Left lobe of liver (tissue), 2 donors: ENCODE measurements at regions not wholly inside any gene's neighbourhood (a gene's known extent, or its start where the extent isn't known, plus 50 kb on each side); places are given as distances from the start of the nearest gene placed in this dataset.
A peak's percentile ranks its signal among the peaks of the same experiment; 100 is the strongest.

Experiments used
- ATAC-seq: fragments of 200-7000 bp; cut with Tn5 transposase; one replicate; pipeline ENCODE4 v1.9.1; 2020; ENCODE audit warnings: mild to moderate bottlenecking, moderate library complexity
- DNase-seq: peaks from one replicate; pipeline ENCODE4 v3.0.0-alpha.2; 2020; ENCODE audit warnings: low spot score
- donor health status: DM: no; HTN: no; CAD: no; lungs with moderate emphysema.
- donor health status: DM: no; HTN: yes; CAD: no.

DNA sequence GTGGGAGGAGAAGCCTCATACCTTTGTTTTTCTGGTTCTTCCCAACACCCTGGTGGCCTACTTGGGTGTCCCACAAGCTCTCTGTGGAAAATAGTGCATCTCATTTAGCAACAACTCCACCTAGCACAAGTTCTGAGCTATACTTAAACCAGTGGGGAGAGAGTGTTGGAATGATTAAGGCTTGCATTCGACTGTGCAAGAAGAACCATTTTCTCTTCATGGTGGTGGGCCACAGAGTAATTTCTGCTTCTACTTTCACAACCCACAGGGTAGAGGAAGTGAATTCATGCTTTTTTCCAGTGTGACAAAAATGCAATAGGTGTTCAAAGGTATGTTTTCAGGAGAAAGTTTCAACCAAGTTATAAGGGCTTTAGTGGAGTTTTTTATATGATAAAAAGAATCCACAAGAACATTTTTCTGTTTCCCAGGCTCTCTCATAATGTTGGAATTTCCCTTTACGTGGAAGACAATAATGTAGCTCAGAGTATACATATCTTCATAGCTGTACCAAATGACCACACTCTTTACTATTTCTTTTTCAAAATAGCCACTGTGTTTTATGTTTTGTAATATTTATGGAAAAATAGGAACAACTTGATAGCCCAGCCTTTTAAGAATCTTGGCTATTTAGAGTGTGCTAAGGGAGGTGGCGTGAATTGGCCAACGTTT lies 80.3 kb upstream of the HHIP start:
- no peak for DNase-seq
- no peak for ATAC-seq

DNA sequence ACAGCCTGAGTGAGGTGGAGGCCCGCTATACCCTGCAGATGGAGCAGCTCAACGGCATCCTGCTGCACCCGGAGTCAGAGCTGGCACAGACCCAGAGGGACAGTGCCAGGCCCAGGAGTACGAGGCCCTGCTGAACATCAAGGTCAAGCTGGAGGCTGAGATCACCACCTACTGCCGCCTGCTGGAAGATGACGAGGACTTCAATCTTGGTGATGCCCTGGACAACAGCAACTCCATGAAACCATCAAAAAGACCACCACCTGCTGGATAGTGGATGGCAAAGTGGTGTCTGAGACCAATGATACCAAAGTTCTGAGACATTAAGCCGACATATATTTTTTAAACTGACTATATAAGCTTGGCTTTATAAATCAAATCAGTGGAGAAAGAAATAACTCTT lies 73.3 kb upstream of the HHIP start:
- DNase-seq: no peak
- no peak for ATAC-seq

DNA sequence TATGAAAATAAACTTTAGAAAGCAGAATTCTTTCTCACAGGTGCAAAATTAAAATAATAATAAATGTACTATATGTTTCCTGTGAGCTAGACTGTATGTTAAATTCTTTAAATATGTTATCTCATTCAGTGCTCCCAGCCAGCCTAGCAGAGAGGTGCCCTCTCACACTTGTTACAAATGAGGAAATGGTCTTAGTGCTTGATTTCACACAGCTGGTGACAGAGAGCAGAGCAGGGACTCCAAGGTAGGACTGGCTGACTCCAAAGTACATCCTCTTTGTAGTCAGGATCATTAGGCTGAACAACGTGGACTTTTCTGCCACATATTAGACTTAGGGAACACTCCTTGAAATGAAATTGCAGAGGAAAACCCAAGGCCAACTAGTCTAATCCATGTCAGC lies 72.0 kb upstream of the HHIP start:
- no peak for DNase-seq

DNA sequence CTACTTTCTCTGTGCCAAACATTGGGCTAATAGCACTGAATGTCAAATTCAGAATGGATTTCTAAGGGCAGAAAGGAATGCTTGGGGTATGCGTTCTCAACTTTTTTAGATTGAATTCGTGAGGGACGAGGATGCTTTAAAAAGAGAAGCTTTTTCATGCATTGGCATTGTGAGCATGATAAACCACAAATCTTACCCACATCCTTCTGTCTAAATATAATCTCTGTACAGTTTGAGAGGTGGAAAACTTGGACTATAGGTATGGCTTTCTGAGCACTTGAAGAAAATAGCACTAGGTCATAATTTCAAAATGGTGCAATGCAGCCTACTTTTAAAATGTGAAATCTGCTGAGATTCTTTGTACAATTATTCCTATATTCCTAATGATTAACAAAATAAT lies 71.4 kb upstream of the HHIP start:
- no peak for ATAC-seq
- no peak for DNase-seq

More for the DNA sequence above, 72.0 kb upstream of the HHIP start:
- peak; percentile 26 for ATAC-seq

DNA sequence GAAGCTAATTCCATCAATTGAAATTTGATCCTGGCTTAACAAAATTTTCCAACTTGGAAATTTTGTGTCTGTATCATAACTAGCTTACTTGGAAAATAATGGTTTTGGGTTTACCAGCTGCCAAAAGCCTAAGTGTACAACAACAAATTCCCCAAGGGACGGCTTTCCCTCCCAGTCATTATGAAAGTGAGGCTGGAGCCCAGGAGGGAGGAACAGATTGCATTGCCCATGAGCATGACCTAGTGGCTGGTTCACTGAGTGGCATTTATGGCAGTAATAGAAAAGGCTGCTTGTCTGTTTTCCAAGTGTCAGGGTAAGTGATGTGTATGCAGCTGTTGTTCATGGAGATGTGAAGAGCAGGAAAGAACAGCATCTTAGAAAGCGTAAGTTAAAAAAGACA lies 70.8 kb upstream of the HHIP start:
- DNase-seq (no peak), ATAC-seq (peak; percentile 68)

DNA sequence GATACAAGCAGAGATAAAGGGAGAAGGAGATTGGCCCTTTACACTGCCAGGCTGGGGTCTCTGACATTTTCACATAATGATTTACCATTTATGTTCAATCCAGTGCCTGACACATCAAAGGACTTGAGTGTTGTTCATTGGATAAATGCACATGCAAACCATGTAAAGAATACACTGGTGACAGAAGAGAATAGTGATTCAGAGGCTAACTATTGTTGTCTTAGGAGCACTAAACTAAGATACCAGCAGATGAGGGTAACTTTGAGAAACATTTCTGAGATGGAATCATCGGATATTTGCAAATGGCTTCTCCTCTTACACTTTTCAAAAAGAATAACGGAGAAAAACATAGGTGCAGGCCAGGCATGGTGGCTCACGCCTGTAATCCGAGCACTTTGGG lies 67.3 kb upstream of the HHIP start:
- ATAC-seq (no peak), DNase-seq (no peak)

DNA sequence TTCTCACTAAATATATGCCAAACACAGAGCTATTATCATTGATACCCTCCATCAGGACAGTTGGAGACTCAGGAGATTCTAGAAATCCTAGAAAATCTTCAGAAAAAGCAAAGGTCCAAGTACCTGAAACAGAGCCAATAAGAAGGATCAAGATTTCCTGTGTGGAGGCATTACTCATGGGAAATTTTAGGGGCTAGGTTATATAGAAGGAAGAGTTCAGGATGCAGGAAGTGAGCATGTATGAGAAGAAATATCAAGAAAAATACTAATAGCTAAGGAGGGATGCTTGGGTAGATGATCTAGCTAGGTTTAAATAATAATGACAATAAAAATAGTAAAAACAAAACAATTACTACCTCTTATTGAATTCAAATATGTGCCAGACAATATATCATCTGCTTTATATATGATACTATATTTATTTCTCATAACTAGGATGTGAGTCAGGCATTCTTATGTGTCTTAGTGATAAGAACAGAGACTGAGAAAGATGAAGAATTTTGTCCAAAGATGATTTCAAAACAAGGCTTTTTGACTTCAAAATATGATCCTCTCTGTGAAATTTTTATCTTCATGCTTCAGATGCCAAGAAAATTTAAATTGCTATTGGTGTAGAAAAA lies 66.4 kb upstream of the HHIP start:
- ATAC-seq: no peak

DNA sequence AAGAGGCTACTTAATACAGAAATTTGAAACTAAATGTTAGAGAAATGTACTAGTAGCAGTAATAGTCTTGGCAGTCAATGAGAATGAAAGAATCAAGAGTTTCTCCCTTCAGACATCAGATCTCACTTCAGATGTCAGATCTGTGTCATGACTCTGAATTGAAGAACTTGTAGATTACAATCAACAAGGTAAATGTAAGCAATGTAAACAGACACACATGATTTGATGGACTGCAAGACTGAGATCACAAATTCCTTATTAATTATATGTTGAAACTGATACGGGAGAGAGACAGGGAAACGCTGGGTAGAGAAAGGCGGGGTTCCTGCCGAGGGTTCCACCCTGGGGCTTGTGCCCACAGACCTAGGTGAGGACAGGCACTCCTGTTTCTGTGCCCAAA lies 65.5 kb upstream of the HHIP start:
- ATAC-seq: no peak
- DNase-seq: no peak

More for the DNA sequence above, 66.4 kb upstream of the HHIP start:
- no peak for DNase-seq

DNA sequence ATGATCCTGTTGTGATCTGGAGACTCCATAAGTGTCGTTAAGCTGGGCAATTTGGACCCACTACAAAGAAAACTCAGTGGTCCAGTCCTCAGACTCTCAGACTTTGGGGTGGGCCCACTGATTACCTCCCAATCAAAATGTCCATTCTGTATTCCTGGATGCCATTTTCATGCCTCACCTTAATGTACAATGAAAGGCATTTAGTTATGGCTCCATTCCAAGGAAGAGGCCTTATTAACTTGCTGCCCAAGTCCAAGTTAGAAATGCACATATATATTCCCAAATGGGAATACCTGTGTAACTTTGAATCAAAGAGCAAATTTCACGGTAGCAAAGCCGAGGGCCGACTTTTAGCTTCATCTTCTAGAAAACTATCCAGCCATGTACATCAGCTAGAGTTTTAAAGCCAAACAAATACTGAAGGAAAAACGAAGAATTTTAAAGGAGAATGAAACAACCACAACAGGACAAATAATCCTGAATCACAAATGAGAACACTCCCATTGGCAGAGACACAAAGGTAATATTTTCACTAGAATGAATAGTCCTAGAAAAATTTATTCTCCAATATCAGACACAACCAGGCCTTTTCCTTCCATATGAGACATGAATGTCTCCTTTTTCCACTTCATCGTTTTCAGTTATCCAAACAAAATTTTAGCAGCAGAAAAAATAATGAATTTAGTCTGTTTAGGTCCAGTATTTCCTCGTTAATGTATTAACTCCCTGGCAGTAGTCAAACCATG lies 63.7 kb upstream of the HHIP start:
- DNase-seq (no peak), ATAC-seq (no peak)

DNA sequence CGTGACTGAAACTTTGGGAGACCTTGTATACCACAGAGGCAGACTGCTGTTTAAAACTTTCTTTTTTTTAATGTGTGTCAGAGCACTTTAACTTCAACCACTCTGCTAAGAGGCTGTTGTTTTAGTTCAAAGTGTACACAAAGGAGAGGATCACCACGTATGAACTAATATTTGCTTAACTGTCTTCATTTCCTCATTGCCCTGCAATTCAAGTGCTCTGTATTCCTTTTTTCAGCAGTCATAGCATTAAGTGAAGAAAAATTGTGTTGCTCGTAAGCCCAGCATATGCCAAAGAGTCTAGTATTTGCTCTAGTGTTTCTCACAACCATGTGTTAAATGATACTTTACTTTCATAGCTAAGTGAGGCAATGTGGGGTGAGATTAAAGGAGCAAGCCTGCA lies 63.0 kb upstream of the HHIP start:
- no peak for DNase-seq

DNA sequence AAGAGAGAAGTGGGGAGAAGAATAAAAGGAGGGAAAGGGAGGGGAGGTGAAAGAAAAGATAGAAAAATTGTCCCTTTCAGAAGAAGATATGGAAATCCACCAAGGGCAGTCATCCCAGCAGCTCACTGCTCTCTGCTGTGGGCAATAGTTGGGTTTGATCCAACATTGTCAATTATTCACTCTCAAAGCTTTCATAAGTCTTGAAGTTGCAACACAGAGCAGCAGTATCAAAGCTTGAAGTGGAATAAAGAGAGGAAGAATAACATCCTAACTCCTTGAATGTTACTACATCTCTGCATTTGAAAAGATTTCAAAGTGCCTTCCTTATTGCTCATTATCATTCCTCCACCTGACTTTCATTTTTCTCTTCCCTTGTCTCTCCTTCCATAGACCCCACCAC lies 62.3 kb upstream of the HHIP start:
- no peak for DNase-seq
- peak; percentile 83 for ATAC-seq

More for the DNA sequence above, 63.0 kb upstream of the HHIP start:
- peak; percentile 85 for ATAC-seq

DNA sequence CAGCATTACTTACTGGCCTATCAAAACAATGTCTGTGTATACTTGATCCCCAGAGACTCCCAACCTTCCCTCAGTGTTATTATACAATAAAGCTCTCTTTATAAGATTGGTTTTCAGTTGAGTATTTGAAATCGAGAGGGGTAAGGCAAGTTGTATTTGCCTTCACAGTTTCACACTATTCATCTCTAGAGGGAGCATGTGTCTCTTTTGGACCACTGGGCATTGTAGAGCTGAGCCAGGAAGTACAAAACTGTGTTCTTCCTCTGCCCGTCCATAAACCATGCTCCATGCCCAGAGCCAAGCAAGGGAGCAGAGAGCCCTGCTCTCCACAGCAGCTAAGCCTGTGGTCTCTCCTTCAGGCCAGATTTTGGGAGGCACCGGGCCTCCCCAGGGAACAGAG lies 61.5 kb upstream of the HHIP start:
- no peak for DNase-seq
- peak; percentile 54 for ATAC-seq

DNA sequence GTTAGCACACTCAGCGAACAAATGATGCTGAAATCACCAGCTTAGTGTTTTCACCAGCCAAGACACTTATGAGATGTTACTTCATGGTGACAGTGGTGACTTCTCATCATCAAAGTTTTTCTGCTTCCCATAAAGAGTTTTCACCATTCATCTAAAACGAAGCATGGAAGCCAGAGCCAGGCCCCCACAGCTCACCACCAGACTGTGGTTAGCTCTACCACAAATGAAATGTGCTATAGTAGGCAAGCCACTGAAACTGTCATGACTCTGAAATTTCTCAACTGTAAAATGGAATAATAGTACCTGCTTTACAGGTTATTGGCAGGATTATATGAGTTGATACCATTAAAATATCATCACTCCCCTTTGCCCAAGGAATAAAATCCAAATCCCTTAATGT lies 56.4 kb upstream of the HHIP start:
- no peak for DNase-seq
- no peak for ATAC-seq

DNA sequence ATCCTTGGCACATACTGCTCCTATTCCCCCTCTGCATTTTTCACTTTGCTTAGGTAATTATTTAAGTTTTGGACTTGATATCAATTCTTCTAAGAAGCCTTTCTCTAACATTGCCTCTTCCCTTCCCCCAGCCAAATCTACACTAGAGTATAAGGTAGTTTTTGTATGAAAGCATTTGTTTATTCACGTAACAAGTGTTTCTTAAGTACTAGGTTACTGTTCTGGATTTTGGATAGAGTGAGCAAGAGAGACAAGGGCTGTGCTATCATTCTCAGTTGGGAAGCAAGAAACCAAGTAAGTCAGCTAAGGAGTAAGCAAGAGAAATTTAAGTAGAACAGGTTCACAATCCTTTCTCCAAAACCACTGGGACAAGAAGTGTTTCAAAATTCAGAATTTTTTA lies 55.9 kb upstream of the HHIP start:
- DNase-seq (no peak), ATAC-seq (no peak)

DNA sequence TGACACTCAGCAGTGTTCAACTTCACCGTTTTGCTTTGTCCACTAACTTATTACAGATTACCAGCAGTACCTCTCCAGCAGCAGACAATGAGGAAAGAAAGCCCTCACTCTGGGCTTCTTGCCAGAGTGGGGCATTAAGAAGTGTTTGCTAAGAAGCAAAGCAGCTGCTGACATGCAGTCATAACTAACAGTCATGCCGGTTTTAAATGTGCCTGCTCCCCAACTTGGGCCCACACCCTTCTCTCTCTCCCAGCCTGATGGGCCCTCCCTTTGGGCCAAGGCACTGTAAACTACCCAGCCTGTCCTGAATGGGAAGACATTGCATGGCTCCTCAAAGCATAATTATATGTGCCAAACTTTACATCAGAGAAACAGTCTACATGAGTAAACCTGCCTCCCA lies 54.6 kb upstream of the HHIP start:
- DNase-seq (no peak), ATAC-seq (no peak)

DNA sequence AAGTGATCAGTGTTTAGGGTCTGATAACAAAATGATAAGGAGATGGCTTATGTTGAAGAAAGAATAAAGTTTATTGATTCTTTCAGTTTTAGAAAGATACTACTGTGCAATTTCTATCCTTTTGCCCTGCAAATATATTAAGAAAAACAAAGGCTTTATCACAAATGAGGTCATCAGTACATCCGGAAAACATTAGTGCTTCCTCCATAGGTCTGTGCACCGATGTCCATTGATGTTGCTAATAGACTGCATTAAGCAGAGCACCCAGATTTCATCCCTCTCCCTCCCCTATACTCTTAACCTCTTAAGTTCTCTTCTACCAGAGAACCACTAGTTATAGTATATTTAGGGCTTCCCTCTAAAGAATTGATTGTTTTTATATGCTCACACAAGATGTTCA lies 53.7 kb upstream of the HHIP start:
- ATAC-seq: no peak
- DNase-seq: no peak

DNA sequence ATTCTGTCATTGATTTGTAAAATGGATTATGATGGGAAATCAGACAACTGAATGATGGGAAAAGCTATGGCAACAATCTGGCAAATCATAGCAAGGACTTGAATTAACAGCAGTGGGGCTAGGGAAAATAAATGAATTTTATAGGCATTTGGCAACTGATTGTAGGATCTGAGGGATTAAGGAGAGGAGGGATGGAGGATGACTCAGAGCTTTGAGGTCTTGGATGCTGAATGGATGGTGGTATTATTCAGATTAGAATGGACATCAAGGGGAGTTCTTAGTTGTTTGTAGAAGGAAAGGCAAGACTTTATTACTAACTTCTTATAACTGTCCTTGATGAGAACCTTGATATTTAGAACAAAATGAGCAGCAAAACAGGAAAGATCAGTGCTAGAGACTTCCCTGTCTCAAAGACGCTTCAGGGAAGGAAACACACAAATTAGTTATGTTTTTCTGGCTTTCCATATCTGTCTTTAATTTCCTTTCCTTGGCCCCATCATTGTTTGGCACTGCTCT lies 51.4 kb upstream of the HHIP start:
- ATAC-seq: no peak
- no peak for DNase-seq

DNA sequence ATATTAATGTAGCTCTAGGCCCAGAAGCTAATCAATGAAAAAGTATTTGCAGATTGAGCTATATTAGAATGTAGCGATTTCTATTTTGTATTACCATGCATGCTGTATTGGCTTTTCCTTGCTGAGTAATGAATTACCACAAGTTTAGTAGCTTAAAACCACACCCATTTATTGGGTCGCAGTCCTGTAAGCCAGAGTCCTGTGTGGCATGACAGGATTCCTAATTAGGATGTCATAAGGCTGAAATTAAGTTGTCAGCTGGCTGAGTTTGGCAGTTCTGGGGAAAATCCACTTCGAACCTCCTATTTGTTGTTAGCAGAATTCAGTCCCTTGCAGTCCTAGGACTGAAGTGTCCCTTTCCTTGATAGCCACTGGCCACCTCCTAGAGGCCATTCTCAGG lies 50.3 kb upstream of the HHIP start:
- ATAC-seq: no peak
- DNase-seq: no peak
